Left ventricle myocardium inferior (tissue), 1 donor: ENCODE measurements at regions not wholly inside any gene's neighbourhood (a gene's known extent, or its start where the extent isn't known, plus 50 kb on each side); places are given as distances from the start of the nearest gene placed in this dataset.

ENCODE experiments used
- DNase-seq: peaks from one replicate; pipeline ENCODE4 v3.0.0-alpha.2; 2020
- H3K27ac ChIP-seq: fragments of 200-600 bp; replicated peaks from 2 replicates; pipeline ENCODE4 v1.8.0; 2021
- H3K27me3 ChIP-seq: fragments of 200-600 bp; 2 replicates; pipeline ENCODE4 v1.8.0; 2021; ENCODE audit warnings: low read depth
- H3K36me3 ChIP-seq: fragments of 200-600 bp; 2 replicates; pipeline ENCODE4 v1.8.0; 2021
- H3K4me1 ChIP-seq: fragments of 200-600 bp; 2 replicates; pipeline ENCODE4 v1.8.0; 2021
- H3K4me3 ChIP-seq: fragments of 200-600 bp; 2 replicates; pipeline ENCODE4 v1.8.0; 2021; ENCODE audit warnings: mild to moderate bottlenecking, moderate library complexity
- H3K9me3 ChIP-seq: fragments of 200-600 bp; replicated peaks from 2 replicates; pipeline ENCODE4 v1.8.0; 2021
- CTCF ChIP-seq: fragments of 200-600 bp; IDR thresholded peaks from 2 replicates; pipeline ENCODE4 v1.8.0; 2021; ENCODE audit warnings: antibody characterized with exemption, mild to moderate bottlenecking, borderline replicate concordance
- intact Hi-C: fragments of 100-400 bp; cut with micrococcal nuclease; formaldehyde crosslinking; loops from one replicate; pipeline ENCODE4 v1.11.0; 2022
- donor health status: DM: no; HTN: yes; CAD: no; lungs with severe emphysema.

- intact Hi-C loops, result no loop called here
Observed at GRCh38 chr12:5251786-5252185, 180.1 kb upstream of the NTF3 start.

DNA sequence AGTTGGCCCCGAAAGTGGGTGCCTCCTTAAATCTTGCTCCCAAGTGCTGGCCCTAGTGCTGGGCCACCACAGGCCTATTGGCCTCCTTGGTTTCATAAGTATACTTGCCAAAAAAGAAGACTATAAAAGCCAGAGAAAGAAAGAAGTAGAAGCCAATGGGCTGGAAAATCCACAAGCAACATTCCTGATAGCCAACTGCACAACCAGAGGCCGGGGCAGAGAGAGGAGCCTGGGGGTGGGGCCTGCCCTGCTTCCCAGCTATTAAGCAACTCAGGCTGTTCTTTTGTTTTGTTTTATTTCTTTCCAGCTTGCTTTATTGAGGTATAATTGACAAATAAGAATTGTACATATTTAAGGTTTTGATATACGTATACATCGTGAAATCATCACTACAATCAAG lies 177.2 kb upstream of the NTF3 start:
- Histone ChIP-seq H3K4me1 (no peaks in the 10 kb centered on the region), H3K27ac (no peak overlapping the region), H3K27me3 (peaks cover 18% of the 10 kb centered on the region), H3K4me3 (no peak overlapping the region), H3K9me3 (no peaks in the 10 kb centered on the region), H3K36me3 (no peaks in the 10 kb centered on the region)
- no peak for DNase-seq
- no peak for TF ChIP-seq CTCF
- intact Hi-C loops, result no loop called here

More at GRCh38 chr12:5251786-5252185, 180.1 kb upstream of the NTF3 start:
- no peak for TF ChIP-seq CTCF
- Histone ChIP-seq H3K9me3 (no peaks in the 10 kb centered on the region), H3K36me3 (no peaks in the 10 kb centered on the region), H3K27me3 (peaks cover 2% of the 10 kb centered on the region), H3K4me3 (no peak overlapping the region), H3K4me1 (no peaks in the 10 kb centered on the region), H3K27ac (no peak overlapping the region)
- DNase-seq, result no peak

DNA sequence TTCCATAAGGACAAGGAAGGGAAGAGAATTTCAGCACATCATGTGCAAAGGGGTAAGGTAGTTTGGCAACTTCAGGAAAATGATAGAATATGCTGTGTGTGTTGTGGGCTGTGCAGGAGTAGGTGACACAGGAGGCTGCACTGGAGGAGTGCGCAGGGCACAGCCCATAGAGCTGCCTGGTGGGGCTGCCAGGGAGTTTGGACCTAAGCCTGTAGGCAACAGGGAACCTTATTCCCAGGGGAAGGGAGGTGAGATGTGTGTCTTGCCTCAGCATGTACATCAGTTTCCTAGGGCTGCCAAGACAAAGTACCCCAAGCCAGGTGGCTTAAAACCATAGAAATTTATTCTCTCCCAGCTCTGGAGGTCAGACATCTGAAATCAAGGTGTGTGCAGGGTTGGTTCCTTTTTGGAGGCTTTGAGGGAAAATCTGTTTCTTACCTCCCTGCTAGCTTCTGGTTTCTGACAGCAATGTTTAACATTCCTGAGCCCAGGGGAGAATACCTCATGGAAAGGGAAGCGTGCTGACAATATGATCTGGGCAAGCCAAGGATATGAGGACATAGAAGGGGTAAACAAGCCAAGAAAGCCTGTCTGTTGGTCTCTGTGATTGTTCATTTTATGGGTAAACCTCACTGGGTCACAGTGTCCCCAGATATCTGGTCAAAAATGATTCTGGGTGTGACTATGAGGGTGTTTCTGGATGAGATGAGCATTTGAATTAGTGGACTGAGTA lies 174.0 kb upstream of the NTF3 start:
- intact Hi-C loops, result no loop called here
- H3K4me3 ChIP-seq, result no peak overlapping the region
- H3K9me3 ChIP-seq, result no peaks in the 10 kb centered on the region
- no peaks in the 10 kb centered on the region for H3K4me1 ChIP-seq
- H3K27me3 ChIP-seq, result peaks cover 37% of the 10 kb centered on the region
- H3K36me3 ChIP-seq, result no peaks in the 10 kb centered on the region
- no peak for TF ChIP-seq CTCF
- no peak for DNase-seq
- H3K27ac ChIP-seq, result no peak overlapping the region

DNA sequence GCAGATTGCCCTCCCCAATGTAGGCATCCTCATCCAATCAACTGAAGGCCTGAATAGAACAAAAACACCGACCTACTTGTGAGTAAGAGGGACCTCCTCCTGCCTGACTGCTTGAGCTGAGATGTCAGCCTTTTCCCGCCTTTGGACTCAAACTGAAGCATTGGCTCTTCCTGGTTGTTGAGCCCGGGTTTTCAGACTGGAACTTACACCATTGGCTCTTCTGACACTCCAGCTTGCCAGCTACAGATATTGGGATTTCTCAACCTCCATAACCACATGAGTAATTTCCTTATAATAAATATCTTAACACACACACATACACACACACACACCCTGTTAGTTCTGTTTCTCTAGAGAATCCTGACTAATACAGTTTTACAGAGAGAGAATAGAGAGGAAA lies 173.4 kb upstream of the NTF3 start:
- DNase-seq, result no peak
- no peak for TF ChIP-seq CTCF

GRCh38 chr12:5258926-5259325 lies 173.0 kb upstream of the NTF3 start:
- intact Hi-C loops, result no loop called here
- TF ChIP-seq CTCF, result no peak
- Histone ChIP-seq H3K27me3 (peaks cover 37% of the 10 kb centered on the region), H3K4me3 (no peak overlapping the region), H3K27ac (no peak overlapping the region), H3K36me3 (no peaks in the 10 kb centered on the region), H3K9me3 (no peaks in the 10 kb centered on the region), H3K4me1 (no peaks in the 10 kb centered on the region)
- no peak for DNase-seq

More for the DNA sequence above, 173.4 kb upstream of the NTF3 start:
- Histone ChIP-seq H3K4me3 (no peak overlapping the region), H3K9me3 (no peaks in the 10 kb centered on the region), H3K27me3 (peaks cover 37% of the 10 kb centered on the region), H3K36me3 (no peaks in the 10 kb centered on the region), H3K4me1 (no peaks in the 10 kb centered on the region), H3K27ac (no peak overlapping the region)
- intact Hi-C loops, result no loop called here
